MG63 (cell line): ENCODE measurements at regions not wholly inside any gene's neighbourhood (a gene's known extent, or its start where the extent isn't known, plus 50 kb on each side); places are given as distances from the start of the nearest gene placed in this dataset.
"Not testable (repeated sequence)": the region's sequence is repeated elsewhere in the genome, so short reads cannot be mapped to it uniquely, and the experiment has no call there.

Experiments used
- DNase-seq: peaks from one replicate; pipeline ENCODE4 v3.0.0-alpha.2; 2020
- H3K27me3 ChIP-seq: fragments of 250-450 bp; sonication (Bioruptor Pico); 2 replicates; pipeline ENCODE4 v1.5.1; 2020; ENCODE audit warnings: mild to moderate bottlenecking, moderate library complexity
- H3K36me3 ChIP-seq: fragments of 250-450 bp; sonication (Bioruptor Pico); 2 replicates; pipeline ENCODE4 v1.5.1; 2020; ENCODE audit warnings: mild to moderate bottlenecking, moderate library complexity
- H3K4me3 ChIP-seq: fragments of 250-450 bp; sonication (Bioruptor Pico); 2 replicates; pipeline ENCODE4 v1.5.1; 2020; ENCODE audit warnings: mild to moderate bottlenecking, moderate library complexity
- H3K9me3 ChIP-seq: fragments of 250-450 bp; sonication (Bioruptor Pico); 2 replicates; pipeline ENCODE4 v1.5.1; 2020; ENCODE audit warnings: mild to moderate bottlenecking, moderate library complexity

DNA sequence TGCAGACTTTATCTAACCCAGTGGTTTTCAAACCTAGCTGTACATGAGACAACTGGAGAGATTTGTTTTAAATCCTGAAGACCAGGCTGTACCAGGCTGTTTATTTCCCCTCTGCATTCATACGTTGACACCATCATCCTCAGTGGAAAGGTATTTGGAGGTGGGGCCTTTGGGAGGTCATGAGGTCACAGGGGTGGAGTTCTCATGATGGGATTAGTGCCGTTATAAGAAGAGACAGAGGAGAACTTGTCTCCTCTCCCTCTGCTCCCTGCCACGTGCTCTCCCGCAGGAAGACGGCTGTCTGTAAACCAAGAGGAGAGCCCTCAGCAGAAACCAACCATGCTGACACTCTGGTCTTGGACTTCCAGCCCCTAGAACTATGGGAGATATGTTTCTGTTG lies 165.4 kb downstream of the ADSS2 start:
- Histone ChIP-seq H3K27me3 (0 out of 2 replicates have a peak, but pooled peaks cover 2% of the 10 kb centered on the region), H3K9me3 (peaks cover 5% of the 10 kb centered on the region), H3K36me3 (no peaks in the 10 kb centered on the region), H3K4me3 (no peak overlapping the region)
- no peak for DNase-seq

DNA sequence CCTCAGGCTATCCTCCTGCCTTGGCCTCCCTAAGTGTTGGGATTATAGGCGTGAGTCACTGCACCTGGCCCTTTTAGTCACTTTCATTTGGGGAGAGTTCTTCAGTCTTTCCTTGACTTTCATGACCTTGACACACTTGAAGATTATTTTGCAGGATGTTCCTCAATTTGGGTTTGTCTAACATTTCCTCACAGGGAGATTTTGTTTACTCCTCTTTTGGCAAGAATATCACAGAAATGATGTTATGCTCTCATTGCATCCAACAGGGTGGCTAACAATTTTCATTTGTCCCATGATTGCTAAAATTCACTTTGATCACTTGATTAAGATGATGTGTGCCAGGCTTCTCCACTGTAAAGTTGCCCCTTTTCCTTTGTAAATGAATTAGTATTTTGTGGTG lies 164.0 kb downstream of the ADSS2 start:
- H3K27me3 ChIP-seq = 0 out of 2 replicates have a peak, but pooled peaks cover 2% of the 10 kb centered on the region

DNA sequence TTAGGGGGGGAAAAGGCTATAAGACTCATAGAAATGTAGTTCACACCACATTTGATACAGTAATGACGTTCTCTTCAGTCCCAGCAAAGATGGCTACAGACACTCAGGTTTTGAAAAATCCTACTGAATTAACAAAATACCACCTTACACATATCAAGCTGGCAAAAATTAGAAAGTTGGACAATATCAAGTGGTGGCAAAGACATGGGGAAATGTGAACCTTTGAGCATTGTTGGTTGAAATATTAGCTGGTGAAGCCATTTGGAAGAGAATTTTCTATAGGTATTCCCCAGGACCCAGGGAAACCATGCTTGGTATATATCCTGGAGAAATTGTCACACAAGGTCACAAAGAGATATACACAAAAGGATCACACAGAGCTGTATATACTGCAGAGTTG lies 163.0 kb downstream of the ADSS2 start:
- no peak overlapping the region for H3K4me3 ChIP-seq
- no peak for DNase-seq
- H3K9me3 ChIP-seq = peaks cover 5% of the 10 kb centered on the region
- H3K36me3 ChIP-seq = no peaks in the 10 kb centered on the region
- H3K27me3 ChIP-seq = 0 out of 2 replicates have a peak, but pooled peaks cover 2% of the 10 kb centered on the region

More for the DNA sequence above, 164.0 kb downstream of the ADSS2 start:
- no peak for DNase-seq
- Histone ChIP-seq H3K4me3 (no peak overlapping the region), H3K36me3 (no peaks in the 10 kb centered on the region), H3K9me3 (peaks cover 5% of the 10 kb centered on the region)

DNA sequence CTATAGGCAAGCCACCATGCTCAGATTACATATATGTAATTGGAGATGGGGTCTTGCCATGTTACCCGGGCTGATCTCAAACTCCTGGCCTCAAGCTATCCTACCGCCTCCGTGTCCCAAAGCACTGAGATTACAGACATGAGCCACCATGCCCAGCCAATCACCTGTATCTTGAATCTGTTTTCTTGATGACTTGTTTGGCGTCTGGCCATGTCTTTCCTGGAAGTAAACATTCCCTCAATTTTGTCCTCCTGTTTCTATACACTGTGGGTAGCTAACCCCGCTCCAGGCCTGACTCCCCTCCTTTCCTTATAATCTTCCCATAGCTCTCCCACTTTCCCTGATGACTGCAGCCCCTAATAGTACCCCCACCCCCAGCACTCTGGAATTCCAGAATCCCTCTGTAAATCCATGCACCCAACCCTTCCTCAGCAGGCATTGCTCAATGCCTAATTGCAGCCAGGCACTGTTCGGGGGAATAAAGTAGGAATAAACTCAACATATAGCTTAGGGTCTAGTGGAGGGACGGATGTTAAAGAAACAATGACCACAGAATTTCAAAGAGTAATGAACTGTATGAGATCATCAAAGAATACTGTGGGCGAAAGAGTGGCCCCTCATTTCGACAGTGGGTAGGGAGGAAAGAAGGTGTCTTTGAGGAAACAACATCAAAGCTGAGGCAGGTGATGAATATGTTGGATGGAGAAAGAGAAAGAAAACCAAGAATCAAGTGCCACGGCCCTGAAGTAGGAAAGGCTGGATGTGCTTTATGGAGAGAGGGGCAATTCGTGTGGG lies 161.5 kb downstream of the ADSS2 start:
- DNase-seq = no peak
- 0 out of 2 replicates have a peak, but pooled peaks cover 2% of the 10 kb centered on the region for H3K27me3 ChIP-seq
- H3K4me3 ChIP-seq = no peak overlapping the region
- H3K9me3 ChIP-seq = peaks cover 5% of the 10 kb centered on the region
- no peaks in the 10 kb centered on the region for H3K36me3 ChIP-seq

DNA sequence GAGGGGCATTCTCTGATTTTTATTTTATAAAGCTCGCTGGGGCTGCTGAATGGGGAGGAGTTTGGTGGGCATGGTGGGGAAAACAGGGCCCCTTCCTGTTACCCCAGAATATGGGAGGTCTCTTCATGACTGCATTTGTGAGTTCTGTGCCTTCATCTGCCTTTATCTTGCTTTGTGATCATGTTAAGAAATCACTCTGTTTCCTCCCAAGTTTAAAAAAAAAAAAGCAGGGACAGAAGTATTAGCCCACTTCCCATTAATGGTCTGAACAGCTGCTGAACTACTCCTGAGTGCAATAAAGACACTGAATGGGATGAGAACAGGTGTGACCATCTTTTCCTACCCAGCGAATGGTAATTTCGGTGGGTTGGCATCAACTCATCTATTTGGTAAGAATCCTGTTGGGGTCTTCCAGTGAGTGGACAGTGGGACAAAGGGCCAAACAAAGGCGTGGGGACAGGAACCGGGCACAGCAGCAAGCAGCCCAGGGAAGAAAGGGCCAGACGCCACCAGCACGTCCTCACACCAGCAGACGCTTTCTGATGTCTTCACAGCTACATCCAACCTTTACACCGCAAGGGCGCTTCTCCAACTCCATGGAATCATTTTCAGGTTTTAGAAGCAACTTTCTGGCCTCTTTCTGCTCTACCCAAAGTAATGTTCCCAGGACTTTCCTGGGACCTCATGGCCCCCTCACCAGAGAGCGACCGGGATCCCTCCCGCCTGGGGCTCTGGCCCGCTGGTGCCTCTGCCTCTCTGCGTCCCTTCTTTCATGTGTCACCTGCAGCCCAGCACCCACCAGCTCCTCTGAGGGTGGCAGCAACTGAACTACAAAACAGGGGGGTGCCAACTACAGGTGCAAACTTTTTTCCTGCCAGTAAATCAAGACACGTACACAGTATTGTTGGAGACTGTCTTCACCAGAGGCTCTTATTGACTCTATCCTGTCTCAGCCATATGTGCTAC lies 160.2 kb downstream of the ADSS2 start:
- no peaks in the 10 kb centered on the region for H3K36me3 ChIP-seq
- peaks cover 5% of the 10 kb centered on the region for H3K9me3 ChIP-seq
- H3K27me3 ChIP-seq = 0 out of 2 replicates have a peak, but pooled peaks cover 2% of the 10 kb centered on the region
- no peak overlapping the region for H3K4me3 ChIP-seq
- DNase-seq = no peak

DNA sequence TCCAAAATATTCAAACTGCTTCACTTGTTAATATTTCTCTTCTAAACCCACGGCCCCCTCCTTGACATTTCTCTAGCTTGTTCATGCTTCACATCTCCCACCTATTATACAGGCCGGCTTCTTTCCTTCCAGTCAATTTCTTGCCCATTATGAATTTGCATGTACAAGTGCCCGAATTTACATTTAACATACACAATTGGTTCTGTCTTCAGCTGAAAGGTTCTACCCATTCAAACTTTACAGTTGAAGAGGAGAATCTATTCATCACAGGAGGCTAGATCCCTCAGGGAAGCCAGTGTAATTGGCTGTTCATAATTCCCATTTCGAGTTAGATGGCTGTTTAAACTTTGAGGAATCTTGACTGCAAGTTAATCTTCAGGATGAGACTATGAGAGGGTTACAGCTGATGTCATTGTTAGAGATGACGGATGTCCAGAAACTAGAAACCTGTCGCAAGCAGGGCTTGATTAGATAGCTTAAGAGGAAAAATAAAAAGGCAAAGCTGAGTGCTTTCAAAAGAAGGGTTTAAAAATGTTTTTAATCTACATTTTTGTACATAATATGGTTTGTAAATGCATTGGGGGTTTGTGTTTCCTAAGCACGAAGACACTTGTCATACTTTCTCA lies 157.0 kb downstream of the ADSS2 start:
- Histone ChIP-seq H3K36me3 (no peaks in the 10 kb centered on the region), H3K27me3 (no peaks in the 10 kb centered on the region), H3K4me3 (no peak overlapping the region), H3K9me3 (no peaks in the 10 kb centered on the region)
- no peak for DNase-seq

DNA sequence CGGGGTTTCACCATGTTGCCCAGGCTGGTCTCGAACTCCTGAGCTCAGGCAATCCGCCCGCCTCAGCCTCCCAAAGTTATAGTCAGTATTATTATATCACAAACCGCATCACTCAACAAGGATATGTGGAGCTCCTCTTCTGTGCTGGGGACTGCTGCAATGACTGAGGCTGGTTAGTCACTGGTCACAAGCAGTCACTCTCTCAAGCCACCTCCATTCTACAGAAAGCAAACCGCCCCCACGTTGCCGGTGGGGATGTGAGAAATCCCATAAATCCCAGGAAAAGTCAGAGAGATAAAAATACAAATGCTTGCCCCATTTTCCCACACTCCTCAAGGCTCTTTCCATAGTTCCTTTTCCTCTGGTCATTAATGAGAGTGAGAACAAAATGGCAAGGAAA lies 155.7 kb downstream of the ADSS2 start:
- Histone ChIP-seq H3K4me3 (no peak overlapping the region), H3K27me3 (no peaks in the 10 kb centered on the region), H3K9me3 (no peaks in the 10 kb centered on the region), H3K36me3 (no peaks in the 10 kb centered on the region)
- no peak for DNase-seq

DNA sequence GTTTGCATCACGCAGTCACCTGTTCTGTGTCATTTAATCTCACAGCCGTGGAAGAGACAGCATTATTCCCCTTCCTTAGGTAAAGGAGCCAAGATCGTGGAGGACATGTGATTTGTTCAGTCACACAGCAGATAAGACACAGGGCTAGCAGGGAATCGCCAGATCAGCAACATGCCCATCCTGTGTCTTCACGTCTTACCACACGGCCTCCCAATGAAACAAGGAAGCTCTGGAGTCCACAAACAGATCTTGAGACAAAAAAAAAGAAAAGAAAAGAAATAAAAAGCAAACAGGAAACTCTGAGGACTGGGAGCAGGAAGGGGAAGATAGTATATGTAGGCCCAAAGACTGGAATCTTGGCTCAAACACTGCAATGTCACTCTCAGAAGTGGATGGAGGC lies 155.3 kb downstream of the ADSS2 start:
- H3K4me3 ChIP-seq = no peak overlapping the region
- no peak for DNase-seq
- H3K9me3 ChIP-seq = no peaks in the 10 kb centered on the region
- no peaks in the 10 kb centered on the region for H3K36me3 ChIP-seq
- H3K27me3 ChIP-seq = no peaks in the 10 kb centered on the region

DNA sequence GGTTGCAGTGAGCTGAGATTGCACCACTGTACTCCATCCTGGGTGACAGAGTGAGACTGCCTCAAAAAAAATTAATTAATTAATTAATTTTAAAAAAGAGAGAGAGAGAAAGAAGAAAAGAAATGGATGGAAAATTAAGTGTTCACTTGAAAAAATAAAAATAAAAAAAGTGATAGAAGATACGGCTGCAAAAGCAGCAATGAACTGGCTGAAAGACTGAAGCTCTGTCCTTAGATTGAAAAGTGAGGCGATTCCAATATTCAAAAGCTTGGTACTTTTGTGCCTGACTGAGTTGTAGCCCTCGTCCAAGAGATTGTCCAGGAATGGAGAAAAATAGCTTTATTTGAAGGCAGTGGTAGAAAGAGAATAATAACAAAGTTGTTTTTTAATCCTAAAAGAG lies 154.6 kb downstream of the ADSS2 start:
- DNase-seq = no peak
- no peaks in the 10 kb centered on the region for H3K36me3 ChIP-seq
- H3K4me3 ChIP-seq = no peak overlapping the region
- H3K27me3 ChIP-seq = no peaks in the 10 kb centered on the region
- H3K9me3 ChIP-seq = no peaks in the 10 kb centered on the region

DNA sequence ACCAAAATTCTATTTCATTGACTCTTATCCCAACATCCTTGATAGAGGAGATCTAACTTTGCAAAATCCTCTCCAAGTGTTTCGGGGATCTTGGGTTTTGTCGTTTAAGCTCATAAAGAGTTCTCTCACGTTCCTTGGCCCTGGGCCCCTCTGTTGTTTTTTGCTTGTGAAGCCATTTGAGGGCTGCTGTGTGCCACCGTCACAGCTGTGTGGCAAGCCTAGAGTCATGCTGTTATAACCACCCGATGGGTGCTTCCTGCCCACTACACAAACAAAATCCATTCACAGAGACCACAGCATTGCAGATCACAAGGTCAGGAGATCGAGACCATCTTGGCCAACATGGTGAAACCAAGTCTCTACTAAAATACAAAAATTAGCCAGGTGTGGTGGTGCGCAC lies 154.1 kb downstream of the ADSS2 start:
- Histone ChIP-seq H3K9me3 (no peaks in the 10 kb centered on the region), H3K27me3 (no peaks in the 10 kb centered on the region), H3K4me3 (no peak overlapping the region), H3K36me3 (no peaks in the 10 kb centered on the region)
- no peak for DNase-seq

DNA sequence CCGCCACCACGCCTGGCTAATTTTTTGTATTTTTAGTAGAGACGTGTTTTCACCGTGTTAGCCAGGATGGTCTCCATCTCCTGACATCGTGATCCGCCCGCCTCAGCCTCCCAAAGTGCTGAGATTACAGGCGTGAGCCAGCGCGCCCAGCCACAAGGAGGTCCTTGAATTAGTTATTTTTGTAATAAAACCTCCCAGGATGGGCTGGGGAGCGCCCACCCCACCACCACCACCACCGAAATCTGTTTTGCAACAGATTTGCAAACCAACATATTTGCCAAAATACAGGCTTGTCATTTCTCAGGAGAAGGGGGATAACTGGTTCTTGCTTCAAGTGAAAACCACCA lies 151.7 kb downstream of the ADSS2 start:
- H3K27me3 ChIP-seq, H3K36me3 ChIP-seq, H3K9me3 ChIP-seq, DNase-seq: not testable (repeated sequence)
- peak overlapping the region; percentile 45; the same call in 1 of the 2 replicates for H3K4me3 ChIP-seq

DNA sequence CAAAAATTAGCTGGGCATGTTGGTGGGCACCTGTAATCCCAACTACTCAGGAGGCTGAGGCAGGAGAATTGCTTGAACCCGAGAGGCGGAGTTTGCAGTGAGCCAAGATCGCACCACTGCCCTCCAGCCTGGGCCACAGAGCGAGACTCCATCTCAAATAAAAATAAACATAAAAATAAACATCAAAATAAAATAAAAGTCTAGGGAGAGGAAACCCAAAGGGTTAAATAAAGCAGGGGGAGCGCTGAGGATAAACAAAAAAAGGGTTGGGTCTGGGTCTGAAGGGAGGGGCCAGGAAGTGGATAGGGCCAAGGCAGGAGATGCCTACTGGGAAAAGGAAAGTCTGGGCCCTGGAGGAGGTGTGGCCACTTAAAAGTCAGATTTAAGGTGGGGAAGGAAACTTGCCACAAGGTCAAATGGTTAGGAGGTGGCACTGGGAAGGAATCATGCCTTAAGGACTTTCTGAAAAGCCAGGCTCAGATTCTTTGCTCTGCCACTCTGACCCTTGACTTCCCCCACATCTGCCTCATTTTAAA lies 150.0 kb downstream of the ADSS2 start:
- H3K4me3 ChIP-seq = no peak overlapping the region
- DNase-seq = no peak
- H3K27me3 ChIP-seq = no peaks in the 10 kb centered on the region
- H3K9me3 ChIP-seq = no peaks in the 10 kb centered on the region; the same call in 1 of the 2 replicates
- no peaks in the 10 kb centered on the region for H3K36me3 ChIP-seq

DNA sequence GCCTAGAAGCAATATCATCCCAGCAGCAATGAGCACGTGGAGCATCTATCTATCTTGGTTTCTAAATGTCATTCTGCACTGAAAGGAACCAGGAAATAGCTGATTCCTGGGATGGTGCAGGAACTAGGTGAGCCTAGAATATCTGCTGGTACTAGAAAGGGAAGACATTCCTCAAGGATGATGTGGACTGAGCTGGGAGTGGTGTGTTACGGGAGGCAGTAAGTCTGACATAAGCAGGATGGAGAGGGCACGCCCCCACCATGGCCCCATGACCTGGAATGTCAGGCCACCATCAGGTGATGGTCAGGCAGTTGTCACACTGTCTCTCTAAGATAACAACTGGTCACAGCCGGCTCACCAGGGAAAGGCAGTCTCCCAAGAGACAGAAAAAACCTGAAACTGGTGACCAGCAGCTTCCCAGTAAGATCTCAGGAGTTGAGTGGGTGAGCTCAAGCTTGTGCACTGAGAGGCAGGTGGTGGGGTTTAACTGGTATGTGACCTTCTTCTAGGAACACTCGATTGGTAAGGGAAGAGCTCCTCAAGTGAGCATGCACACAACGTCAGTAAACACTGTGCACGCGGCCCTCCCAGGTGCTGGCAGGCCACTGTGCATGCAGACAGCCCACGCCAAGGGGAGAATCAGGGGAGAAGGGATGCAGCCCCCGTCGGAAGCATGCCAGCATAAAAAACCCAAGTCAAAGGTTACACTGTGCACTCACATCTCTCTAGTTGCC lies 148.7 kb downstream of the ADSS2 start:
- DNase-seq = no peak
- Histone ChIP-seq H3K36me3 (no peaks in the 10 kb centered on the region), H3K27me3 (no peaks in the 10 kb centered on the region), H3K4me3 (no peak overlapping the region), H3K9me3 (peaks cover 2% of the 10 kb centered on the region; the same call in 1 of the 2 replicates)

DNA sequence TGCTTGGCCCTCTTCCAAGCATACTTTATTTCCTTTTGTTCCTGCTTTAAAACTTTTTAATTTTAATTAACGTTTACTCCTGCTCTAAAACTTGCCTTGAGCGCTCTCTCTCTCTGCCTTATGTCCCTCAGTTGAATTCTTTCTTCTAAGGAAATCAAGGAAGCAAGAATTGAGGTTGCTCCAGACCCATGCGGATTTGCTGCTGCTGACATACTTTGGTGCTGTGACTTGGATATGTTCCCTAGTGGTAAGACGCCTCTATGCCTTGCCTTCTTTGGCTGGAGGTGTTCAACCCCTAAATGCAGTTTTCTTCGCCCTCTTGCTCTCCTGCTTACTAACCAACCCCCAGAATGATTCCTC lies 148.1 kb downstream of the ADSS2 start:
- peaks cover 2% of the 10 kb centered on the region; the same call in 1 of the 2 replicates for H3K9me3 ChIP-seq
- no peaks in the 10 kb centered on the region for H3K27me3 ChIP-seq
- no peak for DNase-seq
- no peak overlapping the region for H3K4me3 ChIP-seq
- H3K36me3 ChIP-seq = no peaks in the 10 kb centered on the region

DNA sequence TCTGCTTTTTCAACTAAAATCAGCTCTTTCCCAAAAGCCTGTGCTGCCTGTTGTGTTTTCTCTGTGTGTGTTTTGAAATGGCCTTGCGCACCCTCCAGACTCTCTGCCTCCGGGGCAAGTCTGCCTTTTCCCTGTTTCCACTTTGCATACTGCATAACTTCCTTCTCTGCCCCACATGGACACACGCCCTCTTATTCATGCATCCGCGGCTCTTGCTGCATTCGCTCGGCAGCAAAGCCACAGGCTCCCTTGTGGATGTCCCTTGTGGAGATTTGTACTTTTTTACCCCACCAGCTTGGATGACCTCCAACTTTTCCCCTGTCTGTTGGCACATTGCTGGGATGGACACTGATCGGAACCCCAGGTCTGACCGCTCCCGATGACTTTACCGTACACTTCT lies 147.6 kb downstream of the ADSS2 start:
- Histone ChIP-seq H3K36me3 (no peaks in the 10 kb centered on the region), H3K9me3 (peaks cover 2% of the 10 kb centered on the region; the same call in 1 of the 2 replicates), H3K4me3 (no peak overlapping the region), H3K27me3 (no peaks in the 10 kb centered on the region)
- no peak for DNase-seq

DNA sequence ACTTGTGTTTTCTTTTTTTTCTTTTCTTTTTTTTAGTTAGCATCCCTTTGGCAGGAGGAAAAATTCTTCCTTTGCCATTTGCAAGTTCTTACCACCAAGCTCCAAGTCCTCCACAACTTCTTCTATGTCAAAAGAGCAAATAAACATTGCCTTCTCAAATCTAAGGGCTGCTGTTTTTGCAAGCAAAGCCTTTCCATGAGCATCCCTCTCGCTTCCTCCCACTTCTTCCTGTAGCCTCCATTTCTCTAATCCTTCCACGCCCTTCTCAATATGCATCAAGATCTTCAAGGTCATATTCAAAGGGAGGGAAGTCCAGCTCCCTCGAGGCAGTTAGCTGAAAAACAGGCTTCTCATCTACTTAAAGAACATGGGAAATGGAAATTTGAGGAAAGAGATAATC lies 147.1 kb downstream of the ADSS2 start:
- DNase-seq = no peak
- H3K36me3 ChIP-seq = no peaks in the 10 kb centered on the region
- no peaks in the 10 kb centered on the region for H3K27me3 ChIP-seq
- H3K9me3 ChIP-seq = peaks cover 2% of the 10 kb centered on the region; the same call in 1 of the 2 replicates
- no peak overlapping the region for H3K4me3 ChIP-seq
